PC-3 (cell line): ENCODE measurements at regions not wholly inside any gene's neighbourhood (a gene's known extent, or its start where the extent isn't known, plus 50 kb on each side); places are given as distances from the start of the nearest gene placed in this dataset.

Experiments
- ATAC-seq: fragments of 200-7000 bp; cut with Tn5 transposase; 2 replicates; pipeline ENCODE4 v1.9.1; 2020; ENCODE audit warnings: mild to moderate bottlenecking, moderate library complexity
- BruUV-seq: library from RNA; stranded (reverse); fragments of 400-500 nt; replicated peaks from 2 replicates; lab custom pipeline; 2021; lab: Mats Ljungman, UMichigan
- CTCF ChIA-PET: fragments of 300-600 bp; sonication (Branson Sonifier 250); formaldehyde crosslinking; loops from one replicate; lab custom pipeline; 2022; ENCODE audit warnings: antibody characterized with exemption; lab: Charles Lee
- POLR2A ChIA-PET: fragments of 300-600 bp; sonication (Branson Sonifier 250); formaldehyde crosslinking; loops from one replicate; lab custom pipeline; 2022; ENCODE audit warnings: antibody characterized with exemption; ENCODE audit not compliant: unreplicated experiment; lab: Charles Lee
- DNase-seq: peaks from one replicate; pipeline ENCODE4 v3.0.0-alpha.2; 2015
- H2AFZ ChIP-seq: fragments of 300-600 bp; sonication (generic); 2 replicates; pipeline ENCODE4 v1.6.0; 2016; ENCODE audit warnings: antibody characterized with exemption, low read length
- H3F3A ChIP-seq: fragments of 300-600 bp; sonication (generic); one replicate; pipeline ENCODE4 v1.6.0; 2017; ENCODE audit warnings: antibody characterized with exemption, low read length, control low read depth, mild to moderate bottlenecking; ENCODE audit not compliant: unreplicated experiment
- H3K27ac ChIP-seq: fragments of 300-600 bp; sonication (generic); 2 replicates; pipeline ENCODE4 v1.5.1; 2016; ENCODE audit warnings: mild to moderate bottlenecking, low read length
- H3K27me3 ChIP-seq: fragments of 300-600 bp; sonication (generic); 2 replicates; pipeline ENCODE4 v1.6.1; 2016; ENCODE audit warnings: low read length, mixed read lengths
- H3K36me3 ChIP-seq: fragments of 300-600 bp; sonication (generic); 2 replicates; pipeline ENCODE4 v1.6.1; 2016; ENCODE audit warnings: low read depth, mixed run types, low read length, mixed read lengths
- H3K4me1 ChIP-seq: fragments of 300-600 bp; sonication (generic); 2 replicates; pipeline ENCODE4 v1.5.1; 2016; ENCODE audit warnings: low read length; ENCODE audit not compliant: insufficient read depth
- H3K4me2 ChIP-seq: fragments of 300-600 bp; sonication (generic); 2 replicates; pipeline ENCODE4 v1.6.0; 2016; ENCODE audit warnings: low read length
- H3K4me3 ChIP-seq: fragments of 300-600 bp; sonication (generic); 2 replicates; pipeline ENCODE4 v1.5.1; 2016; ENCODE audit warnings: mild to moderate bottlenecking, low read length, mixed read lengths
- H3K79me2 ChIP-seq: fragments of 300-600 bp; sonication (generic); 2 replicates; pipeline ENCODE4 v1.6.1; 2017; ENCODE audit warnings: low read length, mixed read lengths
- H3K9ac ChIP-seq: fragments of 300-600 bp; sonication (generic); 2 replicates; pipeline ENCODE4 v1.6.0; 2016; ENCODE audit warnings: mild to moderate bottlenecking, low read length
- H3K9me2 ChIP-seq: fragments of 300-600 bp; sonication (generic); replicated peaks from 2 replicates; pipeline ENCODE4 v1.6.1; 2016; ENCODE audit warnings: mixed run types, low read length, mixed read lengths
- H3K9me3 ChIP-seq: fragments of 300-600 bp; sonication (generic); 2 replicates; pipeline ENCODE4 v1.6.1; 2016; ENCODE audit warnings: low read length, mixed read lengths
- H4K20me1 ChIP-seq: fragments of 300-600 bp; sonication (generic); 2 replicates; pipeline ENCODE4 v1.6.1; 2016; ENCODE audit warnings: low read length, mixed read lengths
- CTCF ChIP-seq: fragments of 300-600 bp; sonication (generic); conservative IDR thresholded peaks from 2 replicates; pipeline ENCODE4 v1.5.1; 2017; ENCODE audit warnings: antibody characterized with exemption, low read depth, mild to moderate bottlenecking, low read length
- EZH2 ChIP-seq: fragments of 300-600 bp; sonication (generic); IDR thresholded peaks from one replicate; pipeline ENCODE4 v1.6.1; 2017; ENCODE audit warnings: antibody characterized with exemption, mild to moderate bottlenecking, low read length; ENCODE audit not compliant: unreplicated experiment
- EZH2phosphoT487 ChIP-seq: fragments of 300-600 bp; sonication (generic); IDR thresholded peaks from 2 replicates; pipeline ENCODE4 v1.6.1; 2018; ENCODE audit warnings: mild to moderate bottlenecking, antibody characterized with exemption, low read length, borderline replicate concordance
- intact Hi-C: fragments of 100-400 bp; cut with micrococcal nuclease; formaldehyde crosslinking; loops from 2 replicates; pipeline ENCODE4 v1.9.0; 2023

DNA sequence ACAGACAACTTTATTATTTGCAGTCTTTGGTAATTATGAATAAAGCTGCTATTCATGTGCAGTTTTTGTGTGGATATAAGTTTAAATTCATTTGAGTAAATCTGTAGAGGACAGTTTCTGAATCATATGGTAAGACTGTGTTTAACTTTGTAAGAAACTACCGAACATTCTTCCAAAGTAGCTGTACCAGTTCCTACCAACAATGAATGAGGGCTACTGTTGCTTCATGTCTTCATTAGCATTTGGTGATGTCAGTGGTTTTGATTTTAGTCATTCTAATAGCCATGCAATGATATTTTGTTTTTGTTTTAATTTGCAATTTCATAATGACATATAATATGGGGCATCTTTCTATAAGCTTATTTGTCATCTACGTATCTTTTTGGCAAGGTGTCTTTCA, 501.3 kb upstream of the RORB start:
- ChIA-PET CTCF (no interaction called here), POLR2A (no interaction called here)
- Histone ChIP-seq H2AFZ (no peak overlapping the region), H3K4me3 (no peak overlapping the region), H3K4me2 (no peak overlapping the region), H3K4me1 (no peaks in the 10 kb centered on the region), H4K20me1 (no peaks in the 10 kb centered on the region), H3K9ac (no peak overlapping the region), H3K9me2 (no peaks in the 10 kb centered on the region), H3K27me3 (no peaks in the 10 kb centered on the region), H3F3A (no peaks in the 10 kb centered on the region), H3K27ac (no peak overlapping the region), H3K9me3 (no peaks in the 10 kb centered on the region), H3K79me2 (no peaks in the 10 kb centered on the region), H3K36me3 (no peaks in the 10 kb centered on the region)
- intact Hi-C loops: no loop called here
- ATAC-seq: no peak
- DNase-seq: no peak
- no TSS peak for BruUV-seq
- TF ChIP-seq EZH2phosphoT487 (no peak), CTCF (no peak), EZH2 (no peak)

DNA sequence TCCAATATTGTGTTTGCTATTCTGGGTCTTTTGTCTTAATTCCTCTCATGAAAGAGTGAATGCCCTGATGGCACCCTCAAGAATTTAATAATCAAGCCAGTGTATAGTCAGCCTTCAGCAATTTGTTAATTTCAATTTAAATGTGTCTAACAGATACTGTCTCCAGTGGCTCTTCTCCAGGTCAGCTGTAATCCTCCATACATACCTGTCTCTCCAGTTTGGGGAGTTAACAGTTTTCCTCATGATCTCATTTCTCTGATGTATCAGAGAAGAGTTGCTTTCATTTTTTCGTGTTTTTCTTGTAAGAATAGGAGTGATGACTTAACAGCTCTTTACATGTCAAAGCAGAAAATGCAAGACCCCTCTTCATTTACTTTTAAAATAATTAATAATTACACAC, 500.3 kb upstream of the RORB start:
- ATAC-seq (no peak), DNase-seq (no peak)
- no peak overlapping the region for H3K9ac ChIP-seq
- TF ChIP-seq EZH2phosphoT487 (no peak), CTCF (no peak)
- ChIA-PET CTCF (no interaction called here), POLR2A (no interaction called here)
- no peaks in the 10 kb centered on the region for H3F3A ChIP-seq
- H2AFZ ChIP-seq: no peak overlapping the region
- H3K4me3 ChIP-seq: no peak overlapping the region
- H4K20me1 ChIP-seq: no peaks in the 10 kb centered on the region
- H3K27ac ChIP-seq: no peak overlapping the region
- no peaks in the 10 kb centered on the region for H3K79me2 ChIP-seq
- no peaks in the 10 kb centered on the region for H3K9me2 ChIP-seq
- H3K4me2 ChIP-seq: no peak overlapping the region
- no TSS peak for BruUV-seq
- intact Hi-C loops: no loop called here
- H3K36me3 ChIP-seq: no peaks in the 10 kb centered on the region
- H3K4me1 ChIP-seq: no peaks in the 10 kb centered on the region
- no peaks in the 10 kb centered on the region for H3K9me3 ChIP-seq
- H3K27me3 ChIP-seq: no peaks in the 10 kb centered on the region

DNA sequence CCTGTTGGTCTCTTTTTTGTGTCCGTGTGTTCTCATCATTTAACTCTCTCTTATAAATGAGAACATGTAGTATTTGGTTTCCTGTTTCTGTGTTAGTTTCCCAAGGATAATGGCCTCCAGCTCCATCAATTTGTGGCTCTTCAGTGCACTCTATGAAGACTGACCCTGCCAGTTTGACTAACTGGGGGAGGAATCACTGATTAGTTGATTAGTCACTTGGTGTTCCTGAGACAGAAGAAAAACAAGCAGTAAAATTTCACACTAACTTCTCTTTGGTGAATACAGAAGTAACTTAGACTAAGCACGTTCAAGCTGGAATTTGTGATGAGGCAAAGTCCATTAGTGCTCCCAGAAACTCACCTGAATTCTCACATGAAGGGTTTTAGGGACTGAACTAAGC, 495.8 kb upstream of the RORB start:
- Histone ChIP-seq H3K27me3 (no peaks in the 10 kb centered on the region), H2AFZ (no peak overlapping the region), H3K27ac (no peak overlapping the region), H4K20me1 (no peaks in the 10 kb centered on the region), H3K4me1 (no peaks in the 10 kb centered on the region), H3K79me2 (no peaks in the 10 kb centered on the region), H3K4me3 (no peak overlapping the region), H3K9me3 (no peaks in the 10 kb centered on the region), H3K36me3 (no peaks in the 10 kb centered on the region), H3K4me2 (no peak overlapping the region), H3F3A (no peaks in the 10 kb centered on the region), H3K9ac (no peak overlapping the region), H3K9me2 (no peaks in the 10 kb centered on the region)
- ATAC-seq (no peak), DNase-seq (no peak)
- BruUV-seq: no TSS peak
- no peak for TF ChIP-seq EZH2
- no peak for TF ChIP-seq EZH2phosphoT487
- no peak for TF ChIP-seq CTCF
- CTCF ChIA-PET: no interaction called here
- intact Hi-C loops: no loop called here
- POLR2A ChIA-PET: no interaction called here
